ENCODE measurements at regions not wholly inside any gene's neighbourhood (a gene's known extent, or its start where the extent isn't known, plus 50 kb on each side); places are given as distances from the start of the nearest gene placed in this dataset.

GRCh38 chr18:28916456-28916855 lies 739.5 kb upstream of the CDH2 start:
- no peaks in the 10 kb centered on the region for H3K27me3 ChIP-seq (ENCODE audit: control insufficient read depth, insufficient read depth, low read length)
- DNase-seq (ENCODE audit: low read depth, low spot score), result no peak
- no peak overlapping the region for H3K27ac ChIP-seq (ENCODE audit: low read length)
- POLR2A ChIA-PET, result no interaction called here
- in situ Hi-C loops (cut with HindIII; ENCODE audit: low pct_unique_long_range_greater_than_20kb, low sequenced_read_pairs), result no loop called here
- no peak for ATAC-seq
- H3K36me3 ChIP-seq (ENCODE audit: control insufficient read depth, insufficient read depth, low read length), result no peaks in the 10 kb centered on the region
- no peak for TF ChIP-seq TCF7L2 (IDR thresholded peaks at IDR 0.05; ENCODE audit: low read depth, low read length)
- intact Hi-C loops (cut with micrococcal nuclease; ENCODE audit: unreplicated experiment), result no loop called here
- H3K4me3 ChIP-seq (ENCODE audit: low read depth in 2 of 2, low read length in 2 of 2), result no peak overlapping the region
- BruUV-seq (replicated peaks), result no TSS peak
- H3K4me1 ChIP-seq (ENCODE audit: control insufficient read depth, insufficient read depth, low read length), result no peaks in the 10 kb centered on the region
- no peaks in the 10 kb centered on the region for H3K9me3 ChIP-seq (ENCODE audit: control insufficient read depth, insufficient read depth, low read depth, low read length)
- CTCF ChIA-PET, result no interaction called here

DNA sequence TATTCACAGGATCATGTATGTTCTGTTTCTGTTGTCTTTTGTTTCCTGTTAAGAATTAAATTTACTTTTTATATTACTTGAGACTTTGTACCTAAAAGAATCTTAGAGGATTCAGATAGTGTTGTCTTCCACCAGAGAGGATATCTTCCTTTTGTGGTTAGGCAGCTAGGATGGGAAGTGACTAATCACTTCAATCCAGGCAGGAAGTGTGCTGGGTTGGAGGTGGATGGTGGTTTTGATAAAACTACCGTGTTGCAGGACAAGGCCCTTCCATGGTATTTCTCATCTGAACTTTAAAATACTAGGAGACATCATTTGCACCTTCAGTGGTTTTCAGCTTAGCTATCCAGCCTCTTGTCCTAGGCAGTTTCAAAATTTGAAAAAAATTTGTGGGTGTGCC lies 728.6 kb upstream of the CDH2 start:
- Histone ChIP-seq H3K27ac (ENCODE audit: low read length) (no peak overlapping the region), H3K27me3 (ENCODE audit: control insufficient read depth, insufficient read depth, low read length) (no peaks in the 10 kb centered on the region), H3K36me3 (ENCODE audit: control insufficient read depth, insufficient read depth, low read length) (no peaks in the 10 kb centered on the region), H3K4me1 (ENCODE audit: control insufficient read depth, insufficient read depth, low read length) (no peaks in the 10 kb centered on the region), H3K4me3 (ENCODE audit: low read depth in 2 of 2, low read length in 2 of 2) (no peak overlapping the region), H3K9me3 (ENCODE audit: control insufficient read depth, insufficient read depth, low read depth, low read length) (no peaks in the 10 kb centered on the region)
- no peak for TF ChIP-seq POLR2AphosphoS5 (IDR thresholded peaks at IDR 0.05; ENCODE audit: low read depth, low read length)
- TF ChIP-seq TCF7L2 (IDR thresholded peaks at IDR 0.05; ENCODE audit: low read depth, low read length), result no peak
- no peak for TF ChIP-seq REST (IDR thresholded peaks at IDR 0.05; ENCODE audit: insufficient read depth in 1 of 2, low read depth in 2 of 2, low read length in 1 of 2)
- TF ChIP-seq CTCF (IDR thresholded peaks at IDR 0.05), result no peak
- no peak for TF ChIP-seq SIN3A (IDR thresholded peaks at IDR 0.05; ENCODE audit: borderline replicate concordance, insufficient read depth, low read depth, low read length)
- ChIA-PET CTCF (no interaction called here), POLR2A (no interaction called here)
- no TSS peak for BruUV-seq (replicated peaks)
- no peak for ATAC-seq
- no peak for DNase-seq (ENCODE audit: low read depth, low spot score)
- in situ Hi-C loops (cut with HindIII; ENCODE audit: low pct_unique_long_range_greater_than_20kb, low sequenced_read_pairs) (no loop called here), intact Hi-C loops (cut with micrococcal nuclease; ENCODE audit: unreplicated experiment) (no loop called here)

DNA sequence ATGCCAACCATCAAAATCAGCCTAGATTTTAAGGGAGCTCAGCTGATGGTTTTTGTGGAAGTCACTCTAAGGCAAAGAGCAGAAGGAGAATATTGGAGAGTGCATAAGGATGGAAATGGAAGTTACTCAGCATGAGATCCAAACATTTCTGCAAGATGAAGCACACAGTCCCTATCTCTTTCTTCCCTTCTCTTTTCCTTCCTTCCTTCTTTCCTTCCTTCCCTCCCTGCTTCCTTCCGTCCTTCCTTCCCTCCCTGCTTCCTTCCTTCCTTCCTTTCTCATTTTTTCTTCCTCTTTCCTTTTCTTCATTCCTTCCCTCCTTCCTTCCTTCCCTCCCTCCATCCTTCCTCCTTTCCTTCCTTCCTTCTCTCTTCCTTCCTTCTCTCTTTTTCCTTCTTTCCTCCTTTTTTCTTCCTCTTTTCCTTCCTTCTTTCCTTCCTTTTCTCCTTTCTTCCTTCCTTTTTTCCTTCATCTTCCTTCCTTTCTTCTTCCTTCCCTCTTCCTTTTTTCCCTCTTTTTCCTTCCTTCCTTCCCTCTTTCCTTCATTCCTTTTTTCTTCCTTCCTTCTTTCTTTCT lies 727.9 kb upstream of the CDH2 start:
- Histone ChIP-seq H3K27ac (ENCODE audit: low read length) (no peak overlapping the region), H3K27me3 (ENCODE audit: control insufficient read depth, insufficient read depth, low read length) (no peaks in the 10 kb centered on the region), H3K36me3 (ENCODE audit: control insufficient read depth, insufficient read depth, low read length) (no peaks in the 10 kb centered on the region), H3K4me1 (ENCODE audit: control insufficient read depth, insufficient read depth, low read length) (no peaks in the 10 kb centered on the region), H3K9me3 (ENCODE audit: control insufficient read depth, insufficient read depth, low read depth, low read length) (no peaks in the 10 kb centered on the region), H3K4me3 (ENCODE audit: low read depth in 2 of 2, low read length in 2 of 2) (no peak overlapping the region)
- ATAC-seq, result no peak
- in situ Hi-C loops (cut with HindIII; ENCODE audit: low pct_unique_long_range_greater_than_20kb, low sequenced_read_pairs), result no loop called here
- ChIA-PET CTCF (no interaction called here), POLR2A (no interaction called here)
- intact Hi-C loops (cut with micrococcal nuclease; ENCODE audit: unreplicated experiment), result no loop called here
- TF ChIP-seq TCF7L2 (IDR thresholded peaks at IDR 0.05; ENCODE audit: low read depth, low read length) (no peak), REST (IDR thresholded peaks at IDR 0.05; ENCODE audit: insufficient read depth in 1 of 2, low read depth in 2 of 2, low read length in 1 of 2) (no peak), CTCF (IDR thresholded peaks at IDR 0.05) (no peak)
- no peak for DNase-seq (ENCODE audit: low read depth, low spot score)
- no TSS peak for BruUV-seq (replicated peaks)

Measured in Panc1 (cell line).